Neutrophil (primary cell): ENCODE measurements at regions not wholly inside any gene's neighbourhood (a gene's known extent, or its start where the extent isn't known, plus 50 kb on each side); places are given as distances from the start of the nearest gene placed in this dataset.

Source experiments
- H3K27ac ChIP-seq: fragments of 200-600 bp; sonication (generic); 2 replicates; pipeline ENCODE4 v1.5.1; 2016; ENCODE audit warnings: mild to moderate bottlenecking, moderate library complexity
- H3K27me3 ChIP-seq: fragments of 200-600 bp; sonication (generic); 2 replicates; pipeline ENCODE4 v1.6.0; 2016; ENCODE audit warnings: mild to moderate bottlenecking
- H3K36me3 ChIP-seq: fragments of 200-600 bp; sonication (generic); 2 replicates; pipeline ENCODE4 v1.5.1; 2017
- H3K4me1 ChIP-seq, 2 experiments: fragments of 200-600 bp in 1 of 2; sonication (generic) in 1 of 2; 1 replicate in 1 of 2; 2 replicates in 1 of 2; pipeline versions ENCODE4 v1.5.1 to v1.6.1; 2013 to 2016; ENCODE audit warnings: low read depth in 1 of 2, low read length in 1 of 2, mild to moderate bottlenecking in 1 of 2, moderate library complexity in 1 of 2; ENCODE audit not compliant: control insufficient read depth in 1 of 2, insufficient read depth in 1 of 2
- H3K4me3 ChIP-seq, 2 experiments: fragments of 200-600 bp in 1 of 2; sonication (generic) in 1 of 2; 1 replicate in 1 of 2; 2 replicates in 1 of 2; pipeline ENCODE4 v1.5.1; 2013 to 2016; ENCODE audit warnings: low read depth in 1 of 2, low read length in 1 of 2, mild to moderate bottlenecking in 1 of 2, moderate library complexity in 1 of 2
- H3K9me3 ChIP-seq: fragments of 200-600 bp; sonication (generic); 2 replicates; pipeline ENCODE4 v1.5.1; 2016
- CTCF ChIP-seq: fragments of 200-600 bp; sonication (generic); IDR thresholded peaks from 2 replicates; pipeline ENCODE4 v1.5.1; 2016; ENCODE audit warnings: antibody characterized with exemption

GRCh38 chr13:58597552-58597951, 966.0 kb downstream of the PCDH17 start:
- no peaks in the 10 kb centered on the region for H3K27me3 ChIP-seq
- no peak for TF ChIP-seq CTCF
- H3K36me3 ChIP-seq = no peaks in the 10 kb centered on the region
- no peak overlapping the region for H3K4me3 ChIP-seq
- no peaks in the 10 kb centered on the region for H3K4me1 ChIP-seq
- H3K9me3 ChIP-seq = no peaks in the 10 kb centered on the region
- H3K27ac ChIP-seq = no peak overlapping the region

DNA sequence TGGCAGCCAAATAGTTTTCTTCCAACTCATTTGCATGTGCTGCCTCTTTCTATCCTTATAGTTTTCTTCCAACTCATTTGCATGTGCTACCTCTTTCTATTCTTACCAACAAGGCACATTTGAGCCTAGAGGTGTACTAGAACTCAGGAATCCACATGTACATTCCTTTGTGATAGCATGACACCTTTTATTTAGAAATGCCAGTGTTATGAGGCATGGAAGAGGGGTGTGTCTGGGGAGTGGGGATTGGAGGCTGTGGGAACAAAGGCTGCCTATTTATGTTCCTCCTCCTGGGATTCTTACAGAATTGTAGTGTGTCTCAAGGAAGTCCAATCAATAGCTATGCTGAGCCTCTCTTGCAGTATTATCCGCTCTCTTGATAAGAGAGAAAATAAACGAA, 966.7 kb downstream of the PCDH17 start:
- Histone ChIP-seq H3K36me3 (no peaks in the 10 kb centered on the region), H3K27me3 (no peaks in the 10 kb centered on the region), H3K4me3 (no peak overlapping the region), H3K27ac (no peak overlapping the region), H3K4me1 (no peaks in the 10 kb centered on the region), H3K9me3 (no peaks in the 10 kb centered on the region)
- TF ChIP-seq CTCF = no peak

GRCh38 chr13:58611117-58611516, 979.6 kb downstream of the PCDH17 start:
- no peak overlapping the region for H3K27ac ChIP-seq
- H3K36me3 ChIP-seq = no peaks in the 10 kb centered on the region
- H3K27me3 ChIP-seq = no peaks in the 10 kb centered on the region
- no peaks in the 10 kb centered on the region for H3K9me3 ChIP-seq
- H3K4me3 ChIP-seq = no peak overlapping the region
- no peaks in the 10 kb centered on the region for H3K4me1 ChIP-seq
- no peak for TF ChIP-seq CTCF

DNA sequence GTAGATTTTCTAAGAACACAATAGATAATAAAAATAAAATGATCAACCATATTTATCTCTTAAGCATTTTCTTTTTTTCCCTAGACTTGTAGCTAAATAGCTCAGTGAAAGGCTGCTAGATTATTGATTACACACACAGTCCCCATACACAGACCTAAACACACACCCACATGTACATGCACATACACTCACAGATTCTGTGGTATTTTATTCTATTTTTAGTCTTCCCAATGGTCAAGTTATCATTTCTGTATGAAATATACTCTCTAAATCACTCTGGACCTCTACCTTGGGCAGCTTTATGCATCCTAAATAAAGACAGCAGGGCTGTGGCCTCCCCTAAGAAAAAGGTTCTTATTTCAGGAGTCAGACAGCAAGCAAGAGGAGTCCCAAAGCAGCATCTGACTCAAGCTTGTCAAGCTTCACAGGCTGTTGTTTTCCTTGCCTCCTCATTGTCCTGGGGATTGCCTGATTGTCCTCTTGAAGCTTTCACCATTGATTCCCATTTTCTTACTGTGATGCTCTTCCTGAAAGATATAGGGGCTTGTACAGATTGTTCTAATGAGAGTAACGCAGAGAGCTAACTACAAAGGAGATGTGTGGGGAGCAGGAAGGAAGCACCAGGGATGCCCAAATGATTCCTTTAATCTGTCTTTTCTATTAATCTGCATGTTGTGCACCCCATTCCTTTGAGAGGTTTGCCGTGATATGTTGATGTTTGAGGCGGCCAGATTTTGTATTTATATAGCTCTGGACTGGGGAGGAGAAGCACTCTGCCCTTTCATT, 986.5 kb downstream of the PCDH17 start:
- no peaks in the 10 kb centered on the region for H3K36me3 ChIP-seq
- H3K9me3 ChIP-seq = no peaks in the 10 kb centered on the region

GRCh38 chr13:58619396-58620113, 988.0 kb downstream of the PCDH17 start:
- Histone ChIP-seq H3K4me3 (no peak overlapping the region), H3K9me3 (no peaks in the 10 kb centered on the region), H3K4me1 (no peaks in the 10 kb centered on the region), H3K27me3 (no peaks in the 10 kb centered on the region), H3K36me3 (no peaks in the 10 kb centered on the region), H3K27ac (no peak overlapping the region)
- no peak for TF ChIP-seq CTCF

More for the DNA sequence above, 986.5 kb downstream of the PCDH17 start:
- no peaks in the 10 kb centered on the region for H3K27me3 ChIP-seq
- no peaks in the 10 kb centered on the region for H3K4me1 ChIP-seq
- no peak overlapping the region for H3K27ac ChIP-seq
- H3K4me3 ChIP-seq = no peak overlapping the region
- TF ChIP-seq CTCF = no peak
